Spleen (tissue), 7 donors: ENCODE measurements at regions not wholly inside any gene's neighbourhood (a gene's known extent, or its start where the extent isn't known, plus 50 kb on each side); places are given as distances from the start of the nearest gene placed in this dataset.

Experiments used
- CTCF ChIP-seq, 11 experiments: fragments of 200-600 bp in 7 of 11; fragments of 450-650 bp in 4 of 11; sonication (generic) in 4 of 11; IDR thresholded peaks in 8 of 11; conservative IDR thresholded peaks in 3 of 11; 1 replicate in 7 of 11; 2 replicates in 4 of 11; pipeline versions ENCODE4 v1.4.0 to v1.8.0; 2016 to 2021; ENCODE audit warnings: antibody characterized with exemption in 11 of 11, inconsistent platforms in 4 of 11, mild to moderate bottlenecking in 1 of 11
- POLR2A ChIP-seq, 3 donors: fragments of 450-650 bp; IDR thresholded peaks; one replicate each; pipeline ENCODE4 v1.5.1; 2017; ENCODE audit warnings: antibody characterized with exemption in 3 of 3, mild to moderate bottlenecking in 1 of 3
- POLR2AphosphoS5 ChIP-seq, 3 donors: sonication (generic); formaldehyde crosslinking; IDR thresholded peaks; one replicate each; pipeline ENCODE4 v1.5.1; 2017; ENCODE audit warnings: antibody characterized with exemption in 3 of 3
- donor health status: DM: no; HTN: no; CAD: no; lungs with moderate emphysema.
- donor health status: DM: no; HTN: no; CAD: no.
- donor health status: DM: no; HTN: no; CAD: no.

DNA sequence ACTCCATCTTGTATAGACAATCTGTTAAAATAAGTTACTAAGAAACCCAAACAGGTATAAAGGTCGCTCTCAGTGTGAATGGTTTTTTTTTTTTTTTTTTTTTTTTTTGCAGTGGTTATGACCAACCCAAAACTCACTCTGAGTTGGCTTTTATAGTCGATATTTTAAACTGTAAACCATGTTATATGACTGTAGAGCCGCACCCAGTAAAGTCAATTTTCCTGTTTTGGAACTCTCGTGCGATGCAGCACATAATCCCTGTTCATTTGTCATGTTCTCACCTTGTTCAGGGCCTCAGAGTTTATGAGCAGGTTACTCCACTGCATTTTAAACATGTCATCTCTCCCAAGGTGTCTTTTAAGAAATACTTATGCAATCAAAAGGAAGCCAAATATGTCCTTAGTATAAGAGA, 112.5 kb downstream of the KLF5 start:
- TF ChIP-seq CTCF (IDR thresholded peaks at IDR 0.05 in 8 of 11, conservative IDR thresholded peaks at IDR 0.05 in 3 of 11), result no peak
- TF ChIP-seq POLR2AphosphoS5 (IDR thresholded peaks at IDR 0.05), result no peak
- TF ChIP-seq POLR2A (IDR thresholded peaks at IDR 0.05), result no peak
